Heart right ventricle (tissue), 16 donors: ENCODE measurements at regions not wholly inside any gene's neighbourhood (a gene's known extent, or its start where the extent isn't known, plus 50 kb on each side); places are given as distances from the start of the nearest gene placed in this dataset.

Experiments used
- ATAC-seq, 8 donors: fragments of 200-7000 bp; cut with Tn5 transposase; one replicate each; pipeline ENCODE4 v1.9.1; 2020; ENCODE audit warnings: mild to moderate bottlenecking in 8 of 8, moderate library complexity in 8 of 8, moderate number of reproducible peaks in 1 of 8
- DNase-seq, 2 donors: peaks; one replicate each; pipeline ENCODE4 v3.0.0-alpha.2; 2020
- H3K27ac ChIP-seq, 10 donors: fragments of 200-600 bp; sonication (generic) in 2 of 10; one replicate each; pipeline versions ENCODE4 v1.5.0 to v1.8.0; 2020 to 2022; ENCODE audit warnings: mild to moderate bottlenecking in 3 of 10
- H3K27me3 ChIP-seq, 7 donors: fragments of 200-600 bp; one replicate each; pipeline ENCODE4 v1.8.0; 2021 to 2022; ENCODE audit warnings: mild to moderate bottlenecking in 2 of 7
- H3K36me3 ChIP-seq, 9 donors: fragments of 200-600 bp; sonication (generic) in 1 of 9; one replicate each; pipeline versions ENCODE4 v1.5.0 to v1.8.0; 2020 to 2022; ENCODE audit warnings: mild to moderate bottlenecking in 2 of 9
- H3K4me1 ChIP-seq, 9 donors: fragments of 200-600 bp; sonication (generic) in 1 of 9; one replicate each; pipeline versions ENCODE4 v1.5.0 to v1.8.0; 2020 to 2022; ENCODE audit warnings: mild to moderate bottlenecking in 4 of 9
- H3K4me3 ChIP-seq, 10 donors: fragments of 200-600 bp; sonication (generic) in 2 of 10; one replicate each; pipeline versions ENCODE4 v1.5.0 to v1.8.0; 2020 to 2022; ENCODE audit warnings: mild to moderate bottlenecking in 7 of 10, moderate library complexity in 2 of 10
- H3K9me3 ChIP-seq, 11 donors: fragments of 200-600 bp in 10 of 11; sonication (generic) in 2 of 11; one replicate each; pipeline versions ENCODE4 v1.5.0 to v1.8.0; 2013 to 2022; ENCODE audit warnings: mild to moderate bottlenecking in 2 of 11, control low read depth in 1 of 11, moderate library complexity in 1 of 11
- WGBS, 2 donors: extraction: QIAGEN DNeasy Blood & Tissue Kit; methylation state at CpG; one replicate each; pipeline ENCODE4 v1.1.7; 2013; ENCODE audit warnings: inconsistent platforms in 1 of 2; 5-methylcytosine and 5-hydroxymethylcytosine counted together
- intact Hi-C, 10 donors: fragments of 100-400 bp; cut with DNase I; formaldehyde crosslinking; loops; one replicate each; pipeline versions ENCODE4 v1.11.1 to v1.14.2; 2022
- TF ChIP-seq, protein P1 (sequence below), 9 donors: fragments of 200-600 bp; sonication (generic) in 2 of 9; IDR thresholded peaks; one replicate each; pipeline versions ENCODE4 v1.5.0 to v1.8.0; 2021 to 2022; ENCODE audit warnings: antibody characterized with exemption in 9 of 9, mild to moderate bottlenecking in 5 of 9, moderate library complexity in 1 of 9
- donor health status: Arrhythmogenic right ventricular cardiomyopathy.
- donor health status: ischemic (EF 13 %, LVEDD 7.1; RV severe dilation, severe dysfunction).
- donor health status: healthy with polysubstance abuse.
- donor health status: DM: no; HTN: yes; CAD: no.
- donor health status: DM: no; HTN: no; CAD: no.
- donor health status: ischemic (EF 25% LVEDD 6.9; RV normal size, moderate dysfunction).
- donor health status: ischemic (EF 25% LVEDD 5.7; RV mildly dilated, moderate dysfunction).
- donor health status: healthy.
- donor health status: DM: yes; HTN: yes; CAD: no.
- donor health status: Ischemic cardiomyopathy.
- donor health status: ischemic (EF 35%, LVEDD 5.7; RV mildly dilated, moderate dysfunction).
- donor health status: nonischemic (EF 11% LVEDD 7.7; RV severe dilation, severe dysfunction).
- donor health status: DM: yes; HTN: yes; CAD: no.
- donor health status: PGD.
- donor health status: ischemic (EF 29% LVEDD 5.4; RV normal size, mild dysfunction).
- donor health status: nonischemic (EF 23%, LVEDD 6.1; RV moderate dilation, normal function).

DNA sequence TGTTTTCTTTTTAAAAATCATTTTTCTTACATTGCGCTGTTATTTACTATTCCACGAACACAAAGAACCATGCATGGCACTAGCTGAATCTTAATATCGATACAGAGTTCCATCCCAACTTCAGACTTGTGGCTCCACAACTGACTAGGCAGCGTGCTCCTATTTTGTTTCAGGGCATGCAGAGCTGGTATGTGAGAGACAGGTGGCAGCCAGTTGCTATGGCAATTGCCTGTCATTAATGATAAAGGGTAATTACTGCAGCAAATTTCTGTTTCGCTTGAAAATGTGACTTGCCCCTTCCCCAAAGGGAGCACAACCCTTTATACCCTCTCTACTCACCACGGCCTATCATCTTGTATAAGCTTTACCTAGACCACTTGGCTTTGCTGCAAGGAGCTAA is 113.1 kb upstream of the G2E3 start:
- Histone ChIP-seq H3K4me1 (peaks cover 0 to 6% (median 0%) of the 10 kb centered on the region in 9 donors), H3K4me3 (no peak overlapping the region), H3K36me3 (no peaks in the 10 kb centered on the region), H3K27me3 (peaks cover 0 to 4% (median 0%) of the 10 kb centered on the region in 7 donors), H3K27ac (no peak overlapping the region), H3K9me3 (no peaks in the 10 kb centered on the region)
- DNase-seq (no peak), ATAC-seq (no peak)
- intact Hi-C loops: loop anchor here in 6 of 10 donors (1.0 to 10.0 kb wide), 4 partner anchors 71 to 1691 kb away; no protein-coding TSS in a partner anchor
- TF ChIP-seq, protein P1, sequence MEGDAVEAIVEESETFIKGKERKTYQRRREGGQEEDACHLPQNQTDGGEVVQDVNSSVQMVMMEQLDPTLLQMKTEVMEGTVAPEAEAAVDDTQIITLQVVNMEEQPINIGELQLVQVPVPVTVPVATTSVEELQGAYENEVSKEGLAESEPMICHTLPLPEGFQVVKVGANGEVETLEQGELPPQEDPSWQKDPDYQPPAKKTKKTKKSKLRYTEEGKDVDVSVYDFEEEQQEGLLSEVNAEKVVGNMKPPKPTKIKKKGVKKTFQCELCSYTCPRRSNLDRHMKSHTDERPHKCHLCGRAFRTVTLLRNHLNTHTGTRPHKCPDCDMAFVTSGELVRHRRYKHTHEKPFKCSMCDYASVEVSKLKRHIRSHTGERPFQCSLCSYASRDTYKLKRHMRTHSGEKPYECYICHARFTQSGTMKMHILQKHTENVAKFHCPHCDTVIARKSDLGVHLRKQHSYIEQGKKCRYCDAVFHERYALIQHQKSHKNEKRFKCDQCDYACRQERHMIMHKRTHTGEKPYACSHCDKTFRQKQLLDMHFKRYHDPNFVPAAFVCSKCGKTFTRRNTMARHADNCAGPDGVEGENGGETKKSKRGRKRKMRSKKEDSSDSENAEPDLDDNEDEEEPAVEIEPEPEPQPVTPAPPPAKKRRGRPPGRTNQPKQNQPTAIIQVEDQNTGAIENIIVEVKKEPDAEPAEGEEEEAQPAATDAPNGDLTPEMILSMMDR (IDR thresholded peaks at IDR 0.05): no peak
- 87 to 93% methylated on average over 6 of the region's 6 CpGs for WGBS, 2 donors

DNA sequence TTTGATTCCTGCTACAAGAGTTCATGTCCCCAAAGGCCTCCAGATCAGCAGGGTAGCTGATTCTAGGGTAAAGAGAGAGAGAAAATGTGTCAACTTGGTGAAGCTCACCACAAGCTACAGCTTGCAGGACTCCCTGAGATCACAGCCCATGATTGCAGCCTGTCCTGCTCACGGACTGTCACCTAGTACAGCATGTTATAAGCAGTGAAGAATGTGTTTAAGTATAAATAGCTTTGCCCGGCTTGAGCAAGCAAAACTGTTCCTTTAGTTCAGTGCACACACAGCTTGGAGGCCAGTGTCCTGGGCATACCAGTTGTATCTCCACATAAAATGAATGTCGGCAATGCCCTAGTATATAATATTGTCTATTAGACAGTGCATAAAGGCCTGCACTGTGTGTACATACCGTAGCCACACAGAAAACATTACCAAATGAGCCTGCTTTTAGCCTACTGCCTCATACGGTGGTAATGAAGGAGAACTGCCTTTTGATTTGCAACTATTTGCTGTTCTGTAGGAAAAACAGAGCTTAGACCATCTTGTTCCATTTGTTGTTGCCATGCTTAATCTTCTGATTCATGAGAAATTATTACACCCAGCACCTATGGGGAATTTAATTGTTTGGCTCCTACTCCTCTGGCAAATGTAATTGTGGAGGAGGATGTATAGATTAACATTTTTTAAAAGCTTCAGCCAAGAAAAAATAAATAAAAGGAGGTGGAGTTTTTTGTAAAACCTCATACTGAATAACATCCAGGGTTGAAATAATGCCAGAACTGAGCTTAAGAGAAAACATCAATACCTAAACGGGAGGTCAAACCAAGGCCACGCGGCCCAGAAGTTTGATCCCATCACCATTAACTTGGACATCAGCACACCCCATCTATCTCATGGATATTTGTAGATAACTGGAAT is 108.1 kb upstream of the G2E3 start:
- TF ChIP-seq, protein P1 (IDR thresholded peaks at IDR 0.05): no peak
- peak overlapping the region in 5 of 10 donors; percentile 34 to 59 (median 49) for H3K27ac ChIP-seq
- H3K27me3 ChIP-seq: no peaks in the 10 kb centered on the region
- WGBS, 2 donors: 51 to 57% methylated on average over 8 of the region's 8 CpGs
- intact Hi-C loops: no loop called here
- peaks cover 0 to 11% (median 0%) of the 10 kb centered on the region in 9 donors for H3K4me1 ChIP-seq
- ATAC-seq: peak; percentile 69 to 93 (median 81)
- no peak for DNase-seq
- no peak overlapping the region for H3K4me3 ChIP-seq
- H3K36me3 ChIP-seq: no peaks in the 10 kb centered on the region
- H3K9me3 ChIP-seq: no peaks in the 10 kb centered on the region

DNA sequence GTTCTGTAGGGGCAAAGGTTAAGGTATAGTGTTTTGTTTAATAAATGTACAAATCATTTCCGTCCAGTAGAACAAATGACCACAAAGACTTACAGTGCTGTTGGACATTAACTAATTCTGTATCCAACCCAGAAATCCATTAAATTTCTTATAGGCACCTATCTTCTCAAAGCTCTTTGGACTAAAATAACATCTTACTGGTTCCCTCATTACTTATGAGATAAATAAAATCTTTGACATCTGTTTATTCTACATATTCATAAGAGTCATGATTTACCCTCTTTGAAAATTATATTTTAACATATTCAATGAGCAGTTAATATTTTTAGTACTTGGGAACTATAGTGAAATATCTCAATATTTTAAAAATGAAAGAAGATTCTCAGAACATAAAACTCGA is 102.7 kb upstream of the G2E3 start:
- H3K27me3 ChIP-seq: no peaks in the 10 kb centered on the region
- no peak overlapping the region for H3K27ac ChIP-seq
- H3K36me3 ChIP-seq: no peaks in the 10 kb centered on the region
- no peak overlapping the region for H3K4me3 ChIP-seq
- intact Hi-C loops: no loop called here
- no peak for ATAC-seq
- 88% methylated on average over 2 of the region's 2 CpGs for WGBS, 2 donors
- no peak for DNase-seq
- H3K9me3 ChIP-seq: peaks cover 0 to 6% (median 0%) of the 10 kb centered on the region in 11 donors
- peaks cover 0 to under 1% (median 0%) of the 10 kb centered on the region in 9 donors for H3K4me1 ChIP-seq
- TF ChIP-seq, protein P1 (IDR thresholded peaks at IDR 0.05): no peak

DNA sequence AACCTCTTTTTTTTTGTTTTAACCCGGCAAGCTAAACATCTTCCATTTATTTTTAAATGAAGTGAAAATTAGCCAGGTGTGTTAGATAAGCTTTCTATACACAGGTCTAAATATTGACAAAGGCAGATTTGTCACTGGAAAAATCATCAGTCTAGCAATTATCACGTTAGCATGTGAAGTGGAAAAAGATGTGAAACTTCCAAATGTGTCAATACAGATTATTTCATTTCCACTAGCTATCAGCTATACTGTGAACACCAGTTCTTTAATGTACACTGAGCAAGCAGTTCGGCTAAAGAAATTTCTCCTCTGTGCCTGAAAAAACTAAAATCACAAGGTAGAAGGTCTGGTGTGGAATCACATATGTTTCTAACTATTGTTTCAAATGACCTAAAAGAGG is 96.6 kb upstream of the G2E3 start:
- H3K36me3 ChIP-seq: no peaks in the 10 kb centered on the region
- no peak overlapping the region for H3K27ac ChIP-seq
- peaks cover 0 to 4% (median 0%) of the 10 kb centered on the region in 7 donors for H3K27me3 ChIP-seq
- no peak overlapping the region for H3K4me3 ChIP-seq
- TF ChIP-seq, protein P1 (IDR thresholded peaks at IDR 0.05): no peak
- 73 to 76% methylated on average over 3 of the region's 3 CpGs for WGBS, 2 donors
- intact Hi-C loops: no loop called here
- ATAC-seq (no peak), DNase-seq (no peak)
- H3K4me1 ChIP-seq: no peaks in the 10 kb centered on the region
- peaks cover 0 to 5% (median 0%) of the 10 kb centered on the region in 11 donors for H3K9me3 ChIP-seq
